ENCODE measurements at regions not wholly inside any gene's neighbourhood (a gene's known extent, or its start where the extent isn't known, plus 50 kb on each side); places are given as distances from the start of the nearest gene placed in this dataset.
"Not testable (repeated sequence)": the region's sequence is repeated elsewhere in the genome, so short reads cannot be mapped to it uniquely, and the experiment has no call there.

GRCh38 chr6:127406722-127407121 is 52.5 kb downstream of the KIAA0408 start:
- TF ChIP-seq ZNF146 (CRISPR knock-in tag; IDR thresholded peaks at IDR 0.05; ENCODE audit: unreplicated experiment) (peak; percentile 88), KDM1A (IDR thresholded peaks at IDR 0.05) (peak in 1 of 2 experiments; percentile 49; a peak in 1 of 4 replicates), BCOR (IDR thresholded peaks at IDR 0.05) (peak; percentile 66)
- FAIRE-seq; H3K9me1 ChIP-seq (ENCODE audit: control insufficient read depth, insufficient read depth, low read length); H3K27ac ChIP-seq (ENCODE audit: extremely low read depth, low read depth, low read length); H4K20me1 ChIP-seq (replicated peaks; ENCODE audit: control insufficient read depth, insufficient read depth, low read length); in situ Hi-C loops (cut with MboI); H3K9ac ChIP-seq (ENCODE audit: insufficient read depth in 1 of 2, low read depth in 2 of 2, low read length in 2 of 2); H3K4me1 ChIP-seq (replicated peaks in 1 of 2; ENCODE audit: control insufficient read depth in 2 of 2, insufficient read depth in 2 of 2, low read length in 2 of 2); H2AFZ ChIP-seq (ENCODE audit: low read depth, low read length); H3K27me3 ChIP-seq (ENCODE audit: control insufficient read depth in 2 of 2, insufficient read depth in 2 of 2, low read length in 2 of 2); BruUV-seq (replicated peaks); POLR2A ChIA-PET; DNase-seq (ENCODE audit: extremely low read depth in 1 of 4, low spot score in 3 of 4); ATAC-seq; H3K79me2 ChIP-seq (ENCODE audit: control insufficient read depth, insufficient read depth, low read length); CTCF ChIA-PET (ENCODE audit: low intra/inter-chr PET ratio); H3K4me3 ChIP-seq; H3K9me3 ChIP-seq (replicated peaks; ENCODE audit: control insufficient read depth, insufficient read depth, low read depth, low read length); intact Hi-C loops (cut with micrococcal nuclease); H3K36me3 ChIP-seq (ENCODE audit: control insufficient read depth, insufficient read depth, low read length); H3K4me2 ChIP-seq (ENCODE audit: insufficient read depth, low read length): not testable (repeated sequence)
- 44% methylated on average over 4 of the region's 5 CpGs for WGBS (ENCODE audit: insufficient coverage, low coverage, missing lambda C conversion rate)

GRCh38 chr6:127406122-127406521 is 53.1 kb downstream of the KIAA0408 start:
- H3K9me1 ChIP-seq (ENCODE audit: control insufficient read depth, insufficient read depth, low read length) = no peaks in the 10 kb centered on the region
- WGBS (ENCODE audit: insufficient coverage, low coverage, missing lambda C conversion rate) = 4% methylated on average over 3 of the region's 3 CpGs
- FAIRE-seq (no peak), DNase-seq (ENCODE audit: extremely low read depth in 1 of 4, low spot score in 3 of 4) (no peak), ATAC-seq (no peak)
- H3K4me2 ChIP-seq (ENCODE audit: insufficient read depth, low read length) = no peak overlapping the region
- no peak overlapping the region for H3K9ac ChIP-seq (ENCODE audit: insufficient read depth in 1 of 2, low read depth in 2 of 2, low read length in 2 of 2)
- H3K79me2 ChIP-seq (ENCODE audit: control insufficient read depth, insufficient read depth, low read length) = no peaks in the 10 kb centered on the region
- H3K4me3 ChIP-seq = no peak overlapping the region
- H4K20me1 ChIP-seq (replicated peaks; ENCODE audit: control insufficient read depth, insufficient read depth, low read length) = no peaks in the 10 kb centered on the region
- no peaks in the 10 kb centered on the region; a peak in 2 of 5 replicates for H3K4me1 ChIP-seq (replicated peaks in 1 of 2; ENCODE audit: control insufficient read depth in 2 of 2, insufficient read depth in 2 of 2, low read length in 2 of 2)
- no peaks in the 10 kb centered on the region for H3K9me3 ChIP-seq (replicated peaks; ENCODE audit: control insufficient read depth, insufficient read depth, low read depth, low read length)
- no peak overlapping the region for H2AFZ ChIP-seq (ENCODE audit: low read depth, low read length)
- peak overlapping the region; percentile 16; the same call in 1 of the 3 replicates for H3K27ac ChIP-seq (ENCODE audit: extremely low read depth, low read depth, low read length)
- H3K27me3 ChIP-seq (ENCODE audit: control insufficient read depth in 2 of 2, insufficient read depth in 2 of 2, low read length in 2 of 2) = no peaks in the 10 kb centered on the region
- intact Hi-C loops (cut with micrococcal nuclease) = no loop called here
- CTCF ChIA-PET (ENCODE audit: low intra/inter-chr PET ratio) = no interaction called here
- in situ Hi-C loops (cut with MboI) = no loop called here
- BruUV-seq (replicated peaks) = no TSS peak
- POLR2A ChIA-PET = no interaction called here
- no peaks in the 10 kb centered on the region for H3K36me3 ChIP-seq (ENCODE audit: control insufficient read depth, insufficient read depth, low read length)
- TF ChIP-seq ZNF274 (IDR thresholded peaks at IDR 0.05; ENCODE audit: borderline replicate concordance, low read depth, low read length) = no peak
- TF ChIP-seq, protein P1, sequence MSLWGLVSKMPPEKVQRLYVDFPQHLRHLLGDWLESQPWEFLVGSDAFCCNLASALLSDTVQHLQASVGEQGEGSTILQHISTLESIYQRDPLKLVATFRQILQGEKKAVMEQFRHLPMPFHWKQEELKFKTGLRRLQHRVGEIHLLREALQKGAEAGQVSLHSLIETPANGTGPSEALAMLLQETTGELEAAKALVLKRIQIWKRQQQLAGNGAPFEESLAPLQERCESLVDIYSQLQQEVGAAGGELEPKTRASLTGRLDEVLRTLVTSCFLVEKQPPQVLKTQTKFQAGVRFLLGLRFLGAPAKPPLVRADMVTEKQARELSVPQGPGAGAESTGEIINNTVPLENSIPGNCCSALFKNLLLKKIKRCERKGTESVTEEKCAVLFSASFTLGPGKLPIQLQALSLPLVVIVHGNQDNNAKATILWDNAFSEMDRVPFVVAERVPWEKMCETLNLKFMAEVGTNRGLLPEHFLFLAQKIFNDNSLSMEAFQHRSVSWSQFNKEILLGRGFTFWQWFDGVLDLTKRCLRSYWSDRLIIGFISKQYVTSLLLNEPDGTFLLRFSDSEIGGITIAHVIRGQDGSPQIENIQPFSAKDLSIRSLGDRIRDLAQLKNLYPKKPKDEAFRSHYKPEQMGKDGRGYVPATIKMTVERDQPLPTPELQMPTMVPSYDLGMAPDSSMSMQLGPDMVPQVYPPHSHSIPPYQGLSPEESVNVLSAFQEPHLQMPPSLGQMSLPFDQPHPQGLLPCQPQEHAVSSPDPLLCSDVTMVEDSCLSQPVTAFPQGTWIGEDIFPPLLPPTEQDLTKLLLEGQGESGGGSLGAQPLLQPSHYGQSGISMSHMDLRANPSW (CRISPR knock-in tag; IDR thresholded peaks at IDR 0.05) = no peak
- TF ChIP-seq ZNF445 (CRISPR knock-in tag; IDR thresholded peaks at IDR 0.05; ENCODE audit: low read depth) = no peak
- no peak for TF ChIP-seq FOXM1 (IDR thresholded peaks at IDR 0.05; ENCODE audit: low read depth)
- TF ChIP-seq FOXM1 (CRISPR knock-in tag; IDR thresholded peaks at IDR 0.05; ENCODE audit: low read depth) = no peak
- TF ChIP-seq ELK3 (CRISPR knock-in tag; IDR thresholded peaks at IDR 0.05) = no peak
- no peak for TF ChIP-seq CBX2 (IDR thresholded peaks at IDR 0.05; ENCODE audit: insufficient read depth, low read length, poor library complexity, severe bottlenecking)
- no peak for TF ChIP-seq TBL1XR1 (IDR thresholded peaks at IDR 0.05; ENCODE audit: low read length in 2 of 2)

All from K562 (cell line).